Bone marrow (tissue), 2 donors: ENCODE measurements at regions not wholly inside any gene's neighbourhood (a gene's known extent, or its start where the extent isn't known, plus 50 kb on each side); places are given as distances from the start of the nearest gene placed in this dataset.

ENCODE experiments used
- DNase-seq, 2 donors: peaks; one replicate each; lab custom pipeline; 2025; lab: John Stamatoyannopoulos, UW

DNA sequence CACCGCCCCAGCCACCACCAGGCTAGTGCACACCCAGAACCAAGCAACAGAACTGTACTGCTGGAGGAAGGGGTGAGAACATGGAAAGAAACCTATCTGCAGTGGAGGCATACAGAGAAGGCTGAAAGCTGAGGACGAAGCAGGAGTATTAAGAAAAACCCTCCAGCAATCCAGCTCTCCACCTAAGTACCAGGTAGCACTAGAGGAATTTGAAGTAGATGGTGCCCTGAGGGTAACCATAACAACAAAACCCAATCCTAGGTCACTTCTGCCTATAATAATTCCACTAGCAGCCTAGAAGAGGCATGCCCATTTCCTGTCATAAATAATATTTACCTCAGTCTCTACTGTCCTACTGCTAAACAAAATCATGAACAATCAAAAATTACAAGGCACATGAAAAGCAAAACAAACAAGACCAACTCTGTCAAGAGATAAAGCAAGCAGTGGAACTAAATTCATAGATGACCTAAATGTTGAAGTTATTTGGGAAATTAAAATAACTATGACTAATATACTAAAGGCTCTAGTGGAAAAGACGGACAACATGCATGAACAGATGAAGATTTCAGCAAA is 51.1 kb downstream of the HYCC1 start:
- DNase-seq: no peak

DNA sequence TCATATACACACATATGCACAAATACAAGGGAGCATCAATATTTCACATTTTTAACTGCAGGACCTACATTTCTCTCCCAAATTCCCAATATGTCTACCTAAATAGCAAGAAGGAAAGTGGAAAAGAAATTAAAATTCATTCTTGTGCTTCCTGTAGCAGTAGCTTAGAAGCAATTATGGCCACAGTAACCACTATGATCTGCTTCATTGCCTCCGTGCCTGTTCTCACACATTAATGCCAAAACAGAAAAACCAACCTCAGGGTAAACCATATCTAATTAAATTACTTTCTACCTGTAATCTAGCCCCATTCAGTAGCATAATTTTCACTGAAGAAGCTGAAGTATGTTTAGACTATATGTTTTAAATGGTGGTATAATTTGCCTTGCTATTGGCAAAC is 55.2 kb downstream of the HYCC1 start:
- DNase-seq: no peak

DNA sequence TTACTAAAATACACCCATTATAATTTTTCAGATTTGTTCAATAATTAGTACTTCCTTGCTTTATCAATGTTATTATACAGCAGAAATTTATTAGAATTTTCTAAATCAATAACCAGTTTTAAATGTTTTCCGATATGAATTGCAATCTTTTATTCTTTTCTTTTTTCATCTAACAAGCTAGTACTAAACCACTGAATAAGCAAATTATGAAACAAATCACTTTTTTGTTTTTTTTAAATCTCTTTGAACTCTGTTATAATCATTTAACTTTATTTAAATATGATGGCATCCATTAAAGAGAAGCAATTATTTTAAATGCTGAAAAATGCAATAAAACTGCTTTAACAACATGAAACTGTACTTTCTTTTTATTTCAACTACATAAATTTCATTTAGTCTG is 59.7 kb downstream of the HYCC1 start:
- no peak for DNase-seq

DNA sequence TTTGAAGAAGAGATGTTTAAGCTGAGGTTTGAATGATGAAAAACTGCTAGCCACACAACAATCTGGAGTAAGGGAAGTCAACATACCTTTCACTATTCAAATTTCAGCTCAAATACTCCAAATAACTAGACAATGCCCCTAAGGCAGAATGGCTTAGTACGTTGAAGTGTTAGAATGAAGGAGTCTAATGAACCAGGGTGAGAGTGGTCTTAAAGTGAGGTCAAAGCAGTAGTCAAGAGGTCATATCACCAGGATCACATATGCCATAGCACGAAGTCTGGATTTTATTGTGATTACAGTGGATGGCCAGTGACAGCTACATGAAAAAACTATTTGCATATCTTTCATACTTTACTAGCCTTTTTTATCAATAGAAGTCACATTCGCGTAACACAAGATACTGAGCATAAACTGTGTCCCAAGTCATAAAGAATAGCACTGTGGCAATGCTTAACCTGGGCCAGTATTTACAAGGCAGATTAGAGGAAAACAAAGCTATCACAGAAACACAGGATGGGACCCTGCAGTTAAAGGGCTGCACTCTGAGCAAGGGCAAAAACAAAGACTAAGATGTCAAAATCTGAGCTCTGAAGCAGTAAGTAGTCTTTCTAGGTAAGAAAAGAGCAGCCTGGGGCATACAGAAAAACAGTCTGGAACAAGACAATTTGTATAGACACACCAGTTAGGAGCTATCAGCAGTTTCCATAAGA is 61.5 kb downstream of the HYCC1 start:
- no peak for DNase-seq

DNA sequence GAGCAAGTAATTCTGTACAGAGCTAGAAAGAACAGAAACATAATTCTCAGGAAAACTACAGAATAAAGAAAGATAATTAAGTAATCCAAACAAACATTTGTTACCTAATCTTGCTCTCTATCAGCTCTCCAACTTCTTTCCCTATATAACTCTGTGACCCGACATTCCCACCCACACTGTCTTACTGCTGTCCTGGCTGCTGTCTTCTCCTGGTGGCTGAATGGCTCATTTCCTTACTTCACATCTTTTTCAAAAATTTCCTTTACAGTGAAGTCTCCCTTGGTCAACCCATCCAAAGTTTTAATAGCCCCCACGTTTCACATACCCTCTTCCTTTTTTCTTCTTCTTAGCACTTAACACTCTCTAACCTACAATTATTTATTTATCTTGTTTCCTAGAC is 64.0 kb downstream of the HYCC1 start:
- no peak for DNase-seq

DNA sequence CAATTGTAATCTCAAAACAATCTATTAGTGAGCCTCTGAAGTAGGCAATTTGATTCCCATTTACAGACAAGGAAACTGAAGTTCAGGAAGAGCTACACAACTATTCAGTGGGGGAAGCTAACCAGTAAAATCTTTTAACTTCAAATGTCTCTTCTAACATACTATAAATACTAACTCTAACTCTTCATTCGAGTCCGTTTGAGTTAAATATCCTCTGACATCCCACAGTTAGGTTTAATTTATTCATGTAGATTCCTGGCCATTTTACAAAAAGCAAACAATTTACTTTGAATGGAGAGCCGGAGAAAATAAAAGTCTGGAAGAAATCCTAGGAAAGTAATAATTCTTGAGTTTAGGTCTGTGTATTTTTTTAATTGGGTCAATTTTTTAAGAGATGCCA is 64.7 kb downstream of the HYCC1 start:
- no peak for DNase-seq

DNA sequence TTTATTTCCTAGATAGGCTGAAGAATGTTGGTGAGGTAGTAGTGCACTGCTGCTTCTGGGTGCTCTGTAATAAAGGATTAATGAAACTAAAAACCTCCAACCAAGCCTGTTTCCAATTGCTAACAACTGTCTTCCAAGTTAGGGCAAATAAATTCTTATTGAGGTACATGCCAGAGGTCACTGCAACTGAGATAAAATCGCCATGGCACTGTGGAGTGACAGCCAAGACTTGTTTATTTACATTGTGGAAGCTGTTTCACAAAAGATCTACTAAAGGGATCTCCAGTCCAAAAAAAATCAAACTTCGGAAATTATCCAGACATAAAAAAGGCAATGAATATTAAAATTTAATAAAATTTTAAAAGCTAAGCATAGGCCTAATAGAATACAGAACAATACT is 65.2 kb downstream of the HYCC1 start:
- no peak for DNase-seq

DNA sequence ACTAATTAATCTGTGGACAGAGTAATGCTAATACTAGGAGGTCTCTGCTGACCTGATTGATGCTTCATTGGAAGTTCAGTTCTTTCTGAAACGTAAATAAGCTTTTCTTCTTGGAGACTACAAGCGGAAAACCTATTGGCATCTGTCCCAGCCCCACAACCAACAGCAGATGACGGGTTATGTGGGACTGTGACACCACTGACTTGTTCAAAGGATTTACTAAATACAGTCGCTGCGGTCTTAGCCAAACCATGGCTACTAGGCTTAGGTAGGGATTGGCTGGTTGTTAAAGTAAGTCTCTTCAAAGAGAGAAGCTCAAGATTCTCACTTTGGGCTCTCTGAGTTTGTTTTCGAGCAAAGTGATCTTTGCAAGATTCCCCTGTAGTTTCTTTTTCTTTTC is 68.3 kb downstream of the HYCC1 start:
- no peak for DNase-seq

DNA sequence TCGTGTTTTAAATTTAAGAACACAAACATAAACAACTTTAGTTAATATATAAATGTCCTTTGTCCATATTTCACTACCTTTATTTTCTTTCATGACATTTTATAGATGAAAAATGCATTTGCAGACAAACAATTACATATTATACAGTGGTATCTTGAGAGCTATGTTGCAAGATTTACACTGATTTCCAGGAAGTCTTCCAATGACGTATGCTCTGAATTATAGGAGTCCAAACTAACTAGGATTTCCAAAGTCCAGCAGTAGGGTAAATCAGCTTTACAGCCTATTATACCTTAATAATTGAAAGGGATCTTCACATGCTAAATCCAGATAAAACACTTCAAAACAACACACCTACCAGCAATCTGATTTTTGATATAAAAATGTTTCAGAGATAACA is 69.4 kb downstream of the HYCC1 start:
- no peak for DNase-seq

DNA sequence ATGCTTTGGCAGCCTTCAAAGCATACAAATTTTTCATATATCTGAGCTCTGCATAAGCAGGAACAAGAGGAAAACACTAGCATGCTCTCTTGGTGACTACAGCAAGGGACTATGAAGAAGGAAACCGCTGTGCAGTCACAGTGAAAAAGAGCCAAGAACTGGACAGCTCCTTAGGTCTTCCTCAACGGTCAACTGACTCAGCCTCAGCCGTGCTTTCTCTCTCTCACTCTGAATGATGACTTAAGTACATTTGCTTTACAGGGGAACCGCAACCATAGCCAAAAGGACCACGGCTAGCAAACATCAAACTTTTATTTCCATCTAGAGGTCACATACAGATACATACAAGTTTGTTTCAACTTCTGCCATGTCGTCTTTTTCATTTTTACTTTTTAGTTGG is 69.9 kb downstream of the HYCC1 start:
- no peak for DNase-seq

DNA sequence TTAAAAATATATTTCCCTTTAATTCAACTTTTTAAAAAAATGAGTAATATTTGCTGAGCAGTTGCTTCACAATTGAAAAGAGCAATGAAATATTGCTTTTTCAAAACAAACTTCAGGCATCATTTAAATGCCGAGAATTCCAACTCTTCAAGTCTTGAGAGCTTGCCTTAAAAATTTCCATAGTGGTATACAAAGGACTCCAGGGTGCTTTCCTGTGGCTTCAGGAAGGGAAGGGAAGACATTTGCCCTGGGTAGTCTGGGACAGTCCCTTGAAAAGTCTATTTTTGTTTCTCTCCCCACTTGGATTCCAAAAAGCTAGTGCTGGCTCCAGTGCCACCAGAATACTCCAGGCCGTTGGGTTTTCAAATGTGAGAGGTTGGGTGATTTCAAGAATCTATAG is 71.7 kb downstream of the HYCC1 start:
- DNase-seq: no peak

DNA sequence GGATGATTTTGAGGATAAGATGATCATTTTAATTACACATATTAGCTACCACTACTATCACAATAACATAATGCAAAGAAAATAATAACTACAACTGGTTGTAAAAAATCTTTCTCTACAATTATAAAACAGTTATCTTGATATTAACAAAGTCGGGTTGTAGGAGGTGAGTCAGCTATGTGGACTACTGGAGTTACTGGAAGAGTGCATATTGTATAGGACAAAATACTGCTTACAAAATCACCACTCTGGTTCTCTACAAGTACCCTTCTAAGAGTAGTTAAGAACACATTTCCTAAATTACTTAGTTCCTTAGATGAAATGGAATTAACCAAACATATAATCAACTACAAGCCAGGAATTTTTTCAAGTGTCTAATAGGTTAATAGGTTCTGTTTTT is 74.1 kb downstream of the HYCC1 start:
- DNase-seq: no peak

DNA sequence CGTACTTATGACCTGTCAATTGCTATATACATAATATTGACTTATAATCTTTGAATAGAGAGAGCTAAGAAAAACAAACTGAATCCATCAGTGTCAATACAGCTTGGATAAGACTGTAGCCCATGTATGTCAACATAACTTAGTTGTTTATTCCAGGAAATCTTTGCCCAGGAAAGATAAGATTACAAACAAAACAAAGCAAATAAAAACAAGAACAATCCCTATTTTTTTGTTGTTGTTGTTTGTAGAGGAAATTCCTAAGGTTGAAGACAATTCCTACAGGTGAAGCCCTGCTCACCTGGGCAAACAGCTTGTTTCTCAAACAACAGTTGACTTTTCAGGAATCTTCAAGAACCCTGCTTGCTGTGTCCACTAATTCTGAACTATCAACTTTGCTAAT is 76.0 kb downstream of the HYCC1 start:
- DNase-seq: no peak

DNA sequence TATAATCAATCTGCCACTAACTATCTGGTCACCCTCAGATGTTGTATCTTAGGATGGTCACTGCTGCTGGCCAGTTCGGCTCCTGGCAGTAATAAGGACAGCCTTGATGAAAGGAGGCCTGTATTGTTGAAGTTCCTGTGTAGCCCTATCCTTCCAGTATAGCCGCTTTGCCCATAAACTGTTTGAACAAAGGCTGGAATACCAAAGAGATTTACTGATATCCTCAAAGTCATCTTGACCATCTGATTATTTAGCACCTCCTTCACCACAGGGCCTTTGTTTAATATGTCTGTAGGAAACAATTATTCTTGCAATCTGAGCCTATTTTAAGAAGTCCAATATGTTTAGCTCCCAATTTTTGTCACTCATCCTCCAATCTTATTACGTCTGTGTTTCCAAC is 77.7 kb downstream of the HYCC1 start:
- DNase-seq: no peak

DNA sequence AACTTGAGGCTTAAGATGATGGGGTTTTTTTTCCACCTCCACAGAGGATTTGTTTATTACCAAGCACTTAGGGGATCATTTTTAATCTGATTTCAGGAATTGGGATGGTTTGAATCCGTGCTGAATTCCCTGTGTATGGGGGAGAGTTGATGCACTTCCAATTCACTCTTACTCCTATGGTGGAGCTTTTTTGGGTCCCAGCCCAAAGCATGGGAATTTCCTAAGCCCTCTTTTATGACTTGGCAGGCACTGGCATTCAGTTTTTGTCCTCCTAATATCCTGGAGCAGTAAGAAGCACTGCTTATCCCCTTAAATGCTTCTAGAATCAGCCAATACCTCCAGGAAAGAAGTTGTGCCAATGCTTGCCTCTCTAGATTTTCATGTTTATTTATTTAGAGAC is 78.7 kb downstream of the HYCC1 start:
- no peak for DNase-seq

DNA sequence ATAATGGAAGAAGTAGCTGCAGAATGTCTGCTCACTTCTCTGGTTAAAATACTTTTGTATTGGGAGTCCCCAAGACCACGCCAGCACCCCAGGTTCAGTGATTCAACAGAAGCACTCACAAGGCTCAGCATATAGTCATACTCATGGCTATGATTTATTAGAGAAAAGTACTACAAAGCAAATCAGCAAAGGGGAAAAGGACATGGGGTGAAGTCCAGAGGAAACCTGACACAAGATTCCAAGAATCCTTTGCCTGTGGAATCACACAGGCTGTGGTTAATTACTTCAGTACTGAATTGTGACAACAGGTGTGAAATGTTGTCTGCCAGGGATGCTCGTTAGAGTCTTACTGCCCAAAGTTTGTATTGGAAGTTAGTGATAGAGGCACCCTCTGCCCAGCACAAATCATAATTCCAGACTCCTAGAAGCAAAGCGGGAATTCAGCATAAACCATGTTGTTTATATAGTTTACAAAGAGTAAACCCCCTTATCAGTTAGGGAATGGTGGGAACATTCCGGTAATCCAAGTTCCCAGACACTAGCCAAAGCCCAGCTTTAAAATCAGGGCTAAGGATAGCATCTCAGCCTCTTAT is 79.4 kb downstream of the HYCC1 start:
- no peak for DNase-seq

DNA sequence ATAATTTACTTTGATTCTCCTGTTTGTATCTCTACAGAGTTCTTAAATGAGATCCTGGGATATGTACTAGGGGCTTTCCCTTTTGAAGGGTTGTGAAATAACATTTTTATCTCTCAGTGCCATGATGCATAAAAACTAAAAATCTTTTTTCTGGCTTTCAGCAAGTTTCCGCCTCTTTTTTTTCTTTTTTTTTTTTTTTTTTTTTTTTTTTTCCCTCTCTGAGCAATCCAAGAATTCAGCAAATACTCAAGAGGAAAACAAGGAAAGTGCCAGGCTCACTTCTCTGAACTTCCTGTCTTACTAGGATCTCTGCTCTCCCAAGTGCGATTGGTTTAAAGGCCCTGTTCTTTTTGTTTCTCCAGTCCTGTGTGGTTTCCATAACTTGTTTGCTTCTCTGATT is 79.9 kb downstream of the HYCC1 start:
- no peak for DNase-seq

DNA sequence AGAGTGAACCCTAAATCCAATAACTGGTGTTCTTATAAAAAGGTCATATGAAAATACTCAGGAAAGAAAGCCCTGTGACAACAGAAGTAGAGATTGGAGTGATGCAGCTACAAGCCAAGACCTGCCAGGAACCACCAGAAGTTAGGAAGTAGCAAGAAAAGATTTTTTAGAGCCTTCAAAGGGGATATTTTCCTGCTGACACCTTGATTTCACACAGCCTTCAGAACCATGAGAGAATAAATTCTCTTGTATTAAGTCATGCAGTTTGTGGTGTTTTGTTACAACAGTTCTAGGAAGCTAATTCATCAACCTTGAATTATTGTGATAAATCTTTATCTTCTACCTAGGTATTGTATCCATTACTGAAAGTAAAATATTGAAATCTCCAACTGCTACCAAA is 81.0 kb downstream of the HYCC1 start:
- no peak for DNase-seq

DNA sequence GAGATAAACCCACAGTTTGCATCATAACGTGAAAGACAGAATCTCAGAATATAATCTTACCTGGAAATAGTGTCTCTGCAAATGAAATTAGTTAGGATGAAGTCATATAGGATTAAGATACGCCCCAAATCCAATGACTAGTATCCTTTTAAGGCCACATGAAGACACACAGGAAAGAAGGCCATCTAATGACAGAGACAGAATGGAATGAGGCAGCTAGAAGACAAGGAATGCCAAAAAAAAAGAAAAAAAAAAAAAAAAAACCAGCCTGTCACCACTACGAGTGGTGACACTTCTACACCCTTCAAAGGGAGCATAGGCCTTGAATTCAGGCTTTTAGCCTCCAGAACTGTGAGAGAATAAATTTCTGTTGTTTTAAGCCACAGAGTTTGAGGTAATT is 82.9 kb downstream of the HYCC1 start:
- no peak for DNase-seq

DNA sequence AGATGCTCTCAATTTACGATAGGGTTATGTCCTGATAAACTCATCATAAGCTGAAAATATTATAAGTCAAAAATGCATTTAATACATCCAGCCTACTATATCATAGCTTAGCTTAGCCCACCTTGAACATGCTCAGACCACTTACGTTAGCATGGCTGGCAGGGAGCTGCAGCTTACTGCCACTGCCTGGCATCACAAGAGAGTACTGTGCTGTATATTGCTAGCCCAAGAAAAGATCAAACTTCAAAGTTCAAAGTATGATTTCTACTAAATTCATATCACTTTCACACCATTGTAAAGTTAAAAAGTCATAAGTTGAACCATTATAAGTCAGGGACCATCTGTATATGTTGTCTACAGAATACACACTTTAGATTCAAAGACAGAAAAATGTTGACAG is 91.6 kb downstream of the HYCC1 start:
- no peak for DNase-seq

DNA sequence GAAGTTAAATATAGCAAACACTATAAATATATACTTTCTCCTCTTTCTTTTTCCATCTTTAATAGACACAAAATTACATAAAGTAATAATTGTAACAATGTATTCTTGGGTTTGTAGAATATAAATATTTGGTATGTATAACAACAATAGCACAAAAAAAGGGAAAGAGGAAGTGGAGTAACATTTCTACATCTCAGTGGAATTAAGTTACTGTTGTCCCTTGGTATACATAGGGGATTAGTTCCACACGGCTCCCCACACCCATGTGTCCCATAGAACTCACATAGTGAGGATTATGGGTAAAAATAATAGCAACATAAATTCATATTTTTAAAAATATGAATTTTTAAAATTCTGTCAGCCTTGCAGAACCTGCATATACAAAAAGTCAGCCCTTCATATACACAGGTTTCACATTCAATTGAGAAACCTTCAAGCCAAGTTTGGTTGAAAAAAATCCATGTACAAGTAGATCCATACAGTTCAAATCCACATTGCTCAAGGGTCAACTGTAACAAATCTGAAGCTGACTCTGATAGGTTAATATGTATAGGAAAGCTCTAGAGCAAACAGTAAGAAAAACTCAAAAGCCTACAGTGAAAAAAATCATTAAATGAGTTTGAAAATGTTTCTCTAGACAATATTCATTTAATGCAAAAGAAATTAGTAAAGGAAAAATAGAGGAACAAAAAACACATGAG is 92.4 kb downstream of the HYCC1 start:
- DNase-seq: no peak

DNA sequence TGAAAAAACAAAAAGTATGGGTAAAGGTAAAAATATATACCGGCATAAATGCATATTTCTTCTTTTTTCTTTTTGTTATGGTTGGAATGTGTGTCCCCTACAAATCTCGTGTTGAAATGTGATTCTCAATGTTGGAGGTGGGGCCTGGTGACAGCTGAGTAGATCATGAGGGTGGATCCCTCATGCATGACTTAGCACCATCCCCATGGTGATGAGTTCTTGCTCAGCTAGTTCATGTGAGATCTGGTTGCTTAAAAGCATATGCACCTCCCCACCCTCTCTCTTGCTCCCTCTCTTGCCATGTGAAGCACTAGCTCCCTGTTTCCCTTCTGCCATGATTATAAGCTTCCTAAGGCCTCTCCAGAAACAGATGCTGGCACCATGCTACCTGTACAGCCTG is 93.3 kb downstream of the HYCC1 start:
- no peak for DNase-seq

DNA sequence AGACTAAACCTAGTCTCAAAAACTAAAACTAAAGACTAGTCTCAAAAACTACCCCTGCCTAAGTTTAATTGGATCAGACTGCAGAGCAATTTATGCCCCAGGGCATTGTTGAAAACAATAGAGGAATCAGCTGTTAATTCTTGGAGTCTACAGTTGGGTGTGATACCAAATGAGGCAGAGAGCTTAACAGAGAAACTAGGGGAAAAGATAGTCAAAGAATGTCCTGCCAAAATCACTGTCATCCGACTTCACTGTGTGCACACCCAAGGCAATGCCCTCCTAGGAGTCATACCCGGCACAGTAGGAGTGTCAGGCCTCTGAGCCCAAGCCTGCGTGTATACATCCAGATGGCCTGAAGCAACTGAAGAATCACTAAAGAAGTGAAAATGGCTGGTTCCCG is 90.5 kb upstream of the TOMM7 start:
- no peak for DNase-seq
